ENCODE measurements at regions not wholly inside any gene's neighbourhood (a gene's known extent, or its start where the extent isn't known, plus 50 kb on each side); places are given as distances from the start of the nearest gene placed in this dataset.

- no peaks in the 10 kb centered on the region for H3K27me3 ChIP-seq (replicated peaks in 1 of 2; ENCODE audit: control insufficient read depth in 2 of 2, insufficient read depth in 2 of 2, low read length in 1 of 2)
- H3K79me2 ChIP-seq (ENCODE audit: control insufficient read depth, insufficient read depth, low read length), result no peaks in the 10 kb centered on the region
- DNase-seq (ENCODE audit: low read depth, low spot score), result no peak
- CTCF ChIA-PET, result no interaction called here
- RAD21 ChIA-PET (ENCODE audit: unreplicated experiment), result no interaction called here
- ATAC-seq, result no peak
- H3K9ac ChIP-seq (ENCODE audit: control insufficient read depth, insufficient read depth, low read length), result no peak overlapping the region
- no peak for FAIRE-seq
- TF ChIP-seq EED (IDR thresholded peaks at IDR 0.05; ENCODE audit: low read depth), result no peak
- TF ChIP-seq TCF7 (IDR thresholded peaks at IDR 0.05; ENCODE audit: borderline replicate concordance), result no peak
- no peak for TF ChIP-seq RELA (IDR thresholded peaks at IDR 0.05; ENCODE audit: borderline replicate concordance, partially characterized antibody)
- TF ChIP-seq MEF2A (IDR thresholded peaks at IDR 0.05; ENCODE audit: insufficient read depth, low read depth, low read length), result no peak
- no peak for TF ChIP-seq RUNX3 (IDR thresholded peaks at IDR 0.05; ENCODE audit: low read length)
- no peak for TF ChIP-seq SMARCA5 (IDR thresholded peaks at IDR 0.05)
- TF ChIP-seq RBBP5 (conservative IDR thresholded peaks at IDR 0.05), result no peak
- no peak for TF ChIP-seq SRF (IDR thresholded peaks at IDR 0.05; ENCODE audit: low read depth in 2 of 2, low read length in 2 of 2)
- H3K4me1 ChIP-seq (ENCODE audit: control insufficient read depth, insufficient read depth, low read length), result no peaks in the 10 kb centered on the region
- H4K20me1 ChIP-seq (ENCODE audit: control insufficient read depth, insufficient read depth), result no peaks in the 10 kb centered on the region
- H3K27ac ChIP-seq (ENCODE audit: control insufficient read depth, insufficient read depth), result no peak overlapping the region
- intact Hi-C loops (cut with micrococcal nuclease; ENCODE audit: unreplicated experiment) (no loop called here), in situ Hi-C loops (cut with MboI) (no loop called here)
- BruUV-seq (replicated peaks), result no TSS peak
- no peaks in the 10 kb centered on the region for H3K36me3 ChIP-seq (ENCODE audit: control insufficient read depth in 2 of 2, insufficient read depth in 2 of 2, low read length in 1 of 2)
- H3K9me3 ChIP-seq (replicated peaks; ENCODE audit: control insufficient read depth, insufficient read depth, low read length), result no peaks in the 10 kb centered on the region
- POLR2A ChIA-PET, result no interaction called here
- 35% methylated on average over 7 of the region's 7 CpGs for WGBS (ENCODE audit: insufficient coverage, insufficient replicate concordance, low lambda C conversion rate, missing lambda C conversion rate)
- no peak overlapping the region for H2AFZ ChIP-seq (ENCODE audit: control insufficient read depth, low read depth, low read length)
- SMC1A ChIA-PET (ENCODE audit: uncharacterized antibody, unreplicated experiment), result no interaction called here
- H3K4me2 ChIP-seq (ENCODE audit: control insufficient read depth, insufficient read depth), result no peak overlapping the region
- H3K4me3 ChIP-seq, result no peak overlapping the region
Observed at GRCh38 chrX:5031792-5032191, 1196.9 kb downstream of the NLGN4X start.

GRCh38 chrX:5015451-5015850 lies 1213.2 kb downstream of the NLGN4X start:
- Histone ChIP-seq H3K27me3 (replicated peaks in 1 of 2; ENCODE audit: control insufficient read depth in 2 of 2, insufficient read depth in 2 of 2, low read length in 1 of 2) (no peaks in the 10 kb centered on the region), H3K27ac (ENCODE audit: control insufficient read depth, insufficient read depth) (no peak overlapping the region), H3K4me2 (ENCODE audit: control insufficient read depth, insufficient read depth) (no peak overlapping the region), H3K4me3 (no peak overlapping the region), H3K9ac (ENCODE audit: control insufficient read depth, insufficient read depth, low read length) (no peak overlapping the region), H3K9me3 (replicated peaks; ENCODE audit: control insufficient read depth, insufficient read depth, low read length) (no peaks in the 10 kb centered on the region), H3K36me3 (ENCODE audit: control insufficient read depth in 2 of 2, insufficient read depth in 2 of 2, low read length in 1 of 2) (no peaks in the 10 kb centered on the region), H2AFZ (ENCODE audit: control insufficient read depth, low read depth, low read length) (no peak overlapping the region), H3K4me1 (ENCODE audit: control insufficient read depth, insufficient read depth, low read length) (no peaks in the 10 kb centered on the region), H3K79me2 (ENCODE audit: control insufficient read depth, insufficient read depth, low read length) (no peaks in the 10 kb centered on the region), H4K20me1 (ENCODE audit: control insufficient read depth, insufficient read depth) (no peaks in the 10 kb centered on the region)
- no TSS peak for BruUV-seq (replicated peaks)
- in situ Hi-C loops (cut with MboI) (no loop called here), intact Hi-C loops (cut with micrococcal nuclease; ENCODE audit: unreplicated experiment) (no loop called here)
- 0% methylated on average over 2 of the region's 2 CpGs for WGBS (ENCODE audit: insufficient coverage, insufficient replicate concordance, low lambda C conversion rate, missing lambda C conversion rate)
- POLR2A ChIA-PET, result no interaction called here
- no peak for ATAC-seq
- RAD21 ChIA-PET (ENCODE audit: unreplicated experiment), result no interaction called here
- CTCF ChIA-PET, result no interaction called here
- FAIRE-seq, result no peak
- SMC1A ChIA-PET (ENCODE audit: uncharacterized antibody, unreplicated experiment), result no interaction called here
- no peak for DNase-seq (ENCODE audit: low read depth, low spot score)
- no peak for TF ChIP-seq RAD21 (IDR thresholded peaks at IDR 0.05; ENCODE audit: insufficient read depth, low read depth, low read length)
- no peak for TF ChIP-seq MYC (IDR thresholded peaks at IDR 0.05; ENCODE audit: insufficient read depth, insufficient read length, insufficient replicate concordance, low read length, severe bottlenecking)
- no peak for TF ChIP-seq ZNF217 (IDR thresholded peaks at IDR 0.05)
- TF ChIP-seq CEBPZ (IDR thresholded peaks at IDR 0.05; ENCODE audit: low read depth, low read length), result no peak
- TF ChIP-seq RB1 (IDR thresholded peaks at IDR 0.05; ENCODE audit: borderline replicate concordance), result no peak
- TF ChIP-seq ZBTB33 (IDR thresholded peaks at IDR 0.05), result no peak
- no peak for TF ChIP-seq PML (IDR thresholded peaks at IDR 0.05; ENCODE audit: low read length)

All from GM12878 (cell line).